ENCODE measurements at regions not wholly inside any gene's neighbourhood (a gene's known extent, or its start where the extent isn't known, plus 50 kb on each side); places are given as distances from the start of the nearest gene placed in this dataset.
A peak's percentile ranks its signal among the peaks of the same experiment; 100 is the strongest.

DNA sequence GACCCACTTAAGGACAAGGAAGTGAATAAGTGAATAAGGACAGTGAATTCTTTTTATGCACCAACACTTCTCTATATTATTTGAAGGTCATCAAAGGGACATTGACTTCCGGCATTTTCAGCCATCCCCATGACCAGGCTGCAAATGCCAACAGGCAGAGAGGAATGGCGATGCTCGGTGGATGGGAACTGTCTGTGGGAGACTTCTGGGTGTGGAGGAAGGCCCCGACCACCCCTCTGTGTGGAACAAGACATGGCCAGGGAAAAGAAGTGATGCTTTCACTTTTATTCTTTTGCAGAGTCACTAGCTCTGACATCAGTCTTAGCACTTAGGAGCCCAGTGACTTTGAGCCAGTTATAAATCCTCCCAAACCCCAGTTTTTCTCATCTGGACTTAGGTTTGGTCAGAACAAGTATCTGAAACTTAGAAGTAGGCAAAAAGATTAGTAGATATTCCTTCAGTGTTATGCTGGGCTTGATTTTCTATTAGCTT lies 84.5 kb downstream of the KBTBD8 start:
- no peak overlapping the region for H3K4me3 ChIP-seq (ENCODE audit: low read depth, low read length)
- no peak for TF ChIP-seq CTCF (conservative IDR thresholded peaks at IDR 0.05; ENCODE audit: low read depth, low read length)
- no peak for DNase-seq (ENCODE audit: low read depth)

GRCh38 chr3:67083277-67083676 lies 85.2 kb downstream of the KBTBD8 start:
- no peak for DNase-seq (ENCODE audit: low read depth)
- no peak for TF ChIP-seq CTCF (conservative IDR thresholded peaks at IDR 0.05; ENCODE audit: low read depth, low read length)
- H3K4me3 ChIP-seq (ENCODE audit: low read depth, low read length), result no peak overlapping the region

DNA sequence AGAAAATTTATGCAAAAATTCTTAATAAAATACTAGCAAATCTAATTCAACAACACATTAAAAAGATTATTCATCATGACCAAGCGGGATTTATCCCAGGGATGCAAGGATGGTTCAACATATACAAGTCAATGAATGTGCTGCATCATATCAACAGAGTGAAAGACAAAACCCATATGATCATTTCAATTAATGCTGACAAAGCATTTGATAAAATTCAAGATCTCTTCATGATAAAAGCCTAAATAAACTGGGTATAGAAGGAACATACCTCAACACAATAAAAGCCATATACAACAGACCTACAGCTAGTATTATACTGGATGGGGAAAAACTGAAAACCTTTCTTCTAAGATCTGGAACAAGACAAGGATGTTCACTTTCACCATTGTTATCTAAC lies 89.7 kb downstream of the KBTBD8 start:
- no peak for TF ChIP-seq CTCF (conservative IDR thresholded peaks at IDR 0.05; ENCODE audit: low read depth, low read length)
- no peak for DNase-seq (ENCODE audit: low read depth)
- no peak overlapping the region for H3K4me3 ChIP-seq (ENCODE audit: low read depth, low read length)

GRCh38 chr3:67090474-67090873 lies 92.4 kb downstream of the KBTBD8 start:
- DNase-seq (ENCODE audit: low read depth), result peak; percentile 15
- no peak for TF ChIP-seq CTCF (conservative IDR thresholded peaks at IDR 0.05; ENCODE audit: low read depth, low read length)
- H3K4me3 ChIP-seq (ENCODE audit: low read depth, low read length), result no peak overlapping the region

DNA sequence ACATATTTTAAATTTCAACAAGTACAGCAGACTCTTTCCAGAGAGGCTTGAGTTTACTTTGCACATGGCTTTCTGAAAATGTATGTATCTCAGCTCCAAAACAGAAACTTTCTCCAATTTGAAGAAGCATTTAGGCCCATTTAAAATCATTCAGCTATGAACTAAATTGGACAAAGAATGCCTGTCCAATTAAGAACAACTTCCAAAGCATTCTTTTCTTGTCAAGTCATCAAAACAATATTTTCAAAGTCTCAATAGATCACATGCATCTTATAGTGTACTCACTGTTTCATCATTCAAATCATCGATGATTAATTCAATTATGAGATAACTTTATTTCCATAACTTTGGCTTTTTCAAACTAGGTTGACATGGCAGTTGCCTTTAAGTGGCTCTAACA lies 95.2 kb downstream of the KBTBD8 start:
- no peak for TF ChIP-seq CTCF (conservative IDR thresholded peaks at IDR 0.05; ENCODE audit: low read depth, low read length)
- no peak for DNase-seq (ENCODE audit: low read depth)
- no peak overlapping the region for H3K4me3 ChIP-seq (ENCODE audit: low read depth, low read length)

GRCh38 chr3:67094167-67094566 lies 96.1 kb downstream of the KBTBD8 start:
- DNase-seq (ENCODE audit: low read depth), result no peak
- H3K4me3 ChIP-seq (ENCODE audit: low read depth, low read length), result no peak overlapping the region
- no peak for TF ChIP-seq CTCF (conservative IDR thresholded peaks at IDR 0.05; ENCODE audit: low read depth, low read length)

GRCh38 chr3:67094774-67095173 lies 96.7 kb downstream of the KBTBD8 start:
- DNase-seq (ENCODE audit: low read depth), result no peak
- TF ChIP-seq CTCF (conservative IDR thresholded peaks at IDR 0.05; ENCODE audit: low read depth, low read length), result no peak
- no peak overlapping the region for H3K4me3 ChIP-seq (ENCODE audit: low read depth, low read length)
